Choroid plexus epithelial cell (primary cell): ENCODE measurements at regions not wholly inside any gene's neighbourhood (a gene's known extent, or its start where the extent isn't known, plus 50 kb on each side); places are given as distances from the start of the nearest gene placed in this dataset.
A peak's percentile ranks its signal among the peaks of the same experiment; 100 is the strongest.

Source experiments
- DNase-seq: peaks from one replicate; pipeline ENCODE4 v3.0.0-alpha.2; 2010; ENCODE audit warnings: low read depth
- H3K4me3 ChIP-seq: 2 replicates; pipeline ENCODE4 v1.5.1; 2011; ENCODE audit warnings: low read depth, mild to moderate bottlenecking, control low read depth, low read length, moderate library complexity
- CTCF ChIP-seq: conservative IDR thresholded peaks from 2 replicates; pipeline ENCODE4 v1.5.1; 2011; ENCODE audit warnings: low read depth, mild to moderate bottlenecking, control low read depth, inconsistent platforms, low read length, moderate library complexity

- H3K4me3 ChIP-seq: no peak overlapping the region
- no peak for DNase-seq
- no peak for TF ChIP-seq CTCF
Measured at GRCh38 chr10:7493996-7494395, 83.2 kb upstream of the SFMBT2 start.

GRCh38 chr10:7492660-7493046, 81.8 kb upstream of the SFMBT2 start:
- no peak for TF ChIP-seq CTCF
- no peak for DNase-seq
- no peak overlapping the region for H3K4me3 ChIP-seq

- TF ChIP-seq CTCF: no peak
- no peak for DNase-seq
- no peak overlapping the region for H3K4me3 ChIP-seq
Measured at GRCh38 chr10:7491949-7492659, 81.3 kb upstream of the SFMBT2 start.

GRCh38 chr10:7491230-7491629, 80.4 kb upstream of the SFMBT2 start:
- H3K4me3 ChIP-seq: no peak overlapping the region
- TF ChIP-seq CTCF: no peak
- no peak for DNase-seq

- peak; percentile 67 for DNase-seq
Measured at GRCh38 chr10:7488418-7488829, 77.6 kb upstream of the SFMBT2 start.

GRCh38 chr10:7487528-7487927, 76.7 kb upstream of the SFMBT2 start:
- DNase-seq: no peak
- no peak overlapping the region for H3K4me3 ChIP-seq
- TF ChIP-seq CTCF: no peak

More at GRCh38 chr10:7488418-7488829, 77.6 kb upstream of the SFMBT2 start:
- no peak overlapping the region for H3K4me3 ChIP-seq
- TF ChIP-seq CTCF: no peak

GRCh38 chr10:7486528-7486927, 75.7 kb upstream of the SFMBT2 start:
- TF ChIP-seq CTCF: no peak
- no peak overlapping the region for H3K4me3 ChIP-seq
- no peak for DNase-seq
